ENCODE measurements at regions not wholly inside any gene's neighbourhood (a gene's known extent, or its start where the extent isn't known, plus 50 kb on each side); places are given as distances from the start of the nearest gene placed in this dataset.

- Histone ChIP-seq H3K27ac (ENCODE audit: low read depth, low read length, severe bottlenecking) (no peak overlapping the region), H3K4me1 (ENCODE audit: control insufficient read depth, insufficient read depth, low read length, poor library complexity, severe bottlenecking) (peaks cover 3% of the 10 kb centered on the region)
- 66 to 85% methylated on average over 3 of the region's 3 CpGs for WGBS, 2 experiments (ENCODE audit: insufficient coverage in 2 of 2)
Observed at GRCh38 chr3:76061654-76062053, 276.3 kb upstream of the ZNF717 start.

GRCh38 chr3:76063019-76063418, 277.7 kb upstream of the ZNF717 start:
- Histone ChIP-seq H3K27ac (ENCODE audit: low read depth, low read length, severe bottlenecking) (no peak overlapping the region), H3K9me3 (ENCODE audit: control insufficient read depth, low read length) (no peaks in the 10 kb centered on the region), H3K4me1 (ENCODE audit: control insufficient read depth, insufficient read depth, low read length, poor library complexity, severe bottlenecking) (peaks cover 3% of the 10 kb centered on the region), H3K36me3 (ENCODE audit: control insufficient read depth, insufficient read depth, low read length) (no peaks in the 10 kb centered on the region), H3K4me3 (ENCODE audit: extremely low read depth, insufficient read depth, low read length, poor library complexity, severe bottlenecking) (no peak overlapping the region)
- WGBS, 2 experiments (ENCODE audit: insufficient coverage in 2 of 2) = 33 to 43% methylated on average over 1 of the region's 3 CpGs

More at GRCh38 chr3:76061654-76062053, 276.3 kb upstream of the ZNF717 start:
- Histone ChIP-seq H3K36me3 (ENCODE audit: control insufficient read depth, insufficient read depth, low read length) (no peaks in the 10 kb centered on the region), H3K4me3 (ENCODE audit: extremely low read depth, insufficient read depth, low read length, poor library complexity, severe bottlenecking) (no peak overlapping the region), H3K9me3 (ENCODE audit: control insufficient read depth, low read length) (no peaks in the 10 kb centered on the region)

- Histone ChIP-seq H3K36me3 (ENCODE audit: control insufficient read depth, insufficient read depth, low read length) (no peaks in the 10 kb centered on the region), H3K27ac (ENCODE audit: low read depth, low read length, severe bottlenecking) (no peak overlapping the region), H3K4me3 (ENCODE audit: extremely low read depth, insufficient read depth, low read length, poor library complexity, severe bottlenecking) (no peak overlapping the region), H3K4me1 (ENCODE audit: control insufficient read depth, insufficient read depth, low read length, poor library complexity, severe bottlenecking) (peaks cover 3% of the 10 kb centered on the region), H3K9me3 (ENCODE audit: control insufficient read depth, low read length) (no peaks in the 10 kb centered on the region)
- WGBS, 2 experiments (ENCODE audit: insufficient coverage in 2 of 2) = 93 to 94% methylated on average over 5 of the region's 5 CpGs
Observed at GRCh38 chr3:76063811-76064210, 278.5 kb upstream of the ZNF717 start.

- no peaks in the 10 kb centered on the region for H3K36me3 ChIP-seq (ENCODE audit: control insufficient read depth, insufficient read depth, low read length)
- no peak overlapping the region for H3K4me3 ChIP-seq (ENCODE audit: extremely low read depth, insufficient read depth, low read length, poor library complexity, severe bottlenecking)
- H3K27ac ChIP-seq (ENCODE audit: low read depth, low read length, severe bottlenecking) = no peak overlapping the region
- no peaks in the 10 kb centered on the region for H3K9me3 ChIP-seq (ENCODE audit: control insufficient read depth, low read length)
- H3K4me1 ChIP-seq (ENCODE audit: control insufficient read depth, insufficient read depth, low read length, poor library complexity, severe bottlenecking) = peaks cover 3% of the 10 kb centered on the region
Observed at GRCh38 chr3:76065964-76066363, 280.6 kb upstream of the ZNF717 start.

GRCh38 chr3:76078101-76078500, 292.8 kb upstream of the ZNF717 start:
- H3K36me3 ChIP-seq (ENCODE audit: control insufficient read depth, insufficient read depth, low read length) = no peaks in the 10 kb centered on the region
- H3K27ac ChIP-seq (ENCODE audit: low read depth, low read length, severe bottlenecking) = no peak overlapping the region
- no peaks in the 10 kb centered on the region for H3K9me3 ChIP-seq (ENCODE audit: control insufficient read depth, low read length)
- WGBS, 2 experiments (ENCODE audit: insufficient coverage in 2 of 2) = no CpG with 5 or more reads among the region's 2 CpGs
- no peaks in the 10 kb centered on the region for H3K4me1 ChIP-seq (ENCODE audit: control insufficient read depth, insufficient read depth, low read length, poor library complexity, severe bottlenecking)
- H3K4me3 ChIP-seq (ENCODE audit: extremely low read depth, insufficient read depth, low read length, poor library complexity, severe bottlenecking) = no peak overlapping the region

GRCh38 chr3:76083992-76084391, 298.6 kb upstream of the ZNF717 start:
- WGBS, 2 experiments (ENCODE audit: insufficient coverage in 2 of 2) = 80 to 83% methylated on average over 1 of the region's 3 CpGs

GRCh38 chr3:76096036-76096435, 310.7 kb upstream of the ZNF717 start:
- Histone ChIP-seq H3K4me1 (ENCODE audit: control insufficient read depth, insufficient read depth, low read length, poor library complexity, severe bottlenecking) (no peaks in the 10 kb centered on the region), H3K36me3 (ENCODE audit: control insufficient read depth, insufficient read depth, low read length) (no peaks in the 10 kb centered on the region), H3K4me3 (ENCODE audit: extremely low read depth, insufficient read depth, low read length, poor library complexity, severe bottlenecking) (no peak overlapping the region), H3K27ac (ENCODE audit: low read depth, low read length, severe bottlenecking) (no peak overlapping the region), H3K9me3 (ENCODE audit: control insufficient read depth, low read length) (no peaks in the 10 kb centered on the region)
- WGBS, 2 experiments (ENCODE audit: insufficient coverage in 2 of 2) = 100% methylated on average over 1 of the region's 3 CpGs

More at GRCh38 chr3:76083992-76084391, 298.6 kb upstream of the ZNF717 start:
- no peaks in the 10 kb centered on the region for H3K9me3 ChIP-seq (ENCODE audit: control insufficient read depth, low read length)
- H3K4me1 ChIP-seq (ENCODE audit: control insufficient read depth, insufficient read depth, low read length, poor library complexity, severe bottlenecking) = no peaks in the 10 kb centered on the region
- no peaks in the 10 kb centered on the region for H3K36me3 ChIP-seq (ENCODE audit: control insufficient read depth, insufficient read depth, low read length)
- H3K4me3 ChIP-seq (ENCODE audit: extremely low read depth, insufficient read depth, low read length, poor library complexity, severe bottlenecking) = no peak overlapping the region
- H3K27ac ChIP-seq (ENCODE audit: low read depth, low read length, severe bottlenecking) = no peak overlapping the region

- no peak overlapping the region for H3K4me3 ChIP-seq (ENCODE audit: extremely low read depth, insufficient read depth, low read length, poor library complexity, severe bottlenecking)
- no peaks in the 10 kb centered on the region for H3K36me3 ChIP-seq (ENCODE audit: control insufficient read depth, insufficient read depth, low read length)
- H3K9me3 ChIP-seq (ENCODE audit: control insufficient read depth, low read length) = no peaks in the 10 kb centered on the region
- no peaks in the 10 kb centered on the region for H3K4me1 ChIP-seq (ENCODE audit: control insufficient read depth, insufficient read depth, low read length, poor library complexity, severe bottlenecking)
- no peak overlapping the region for H3K27ac ChIP-seq (ENCODE audit: low read depth, low read length, severe bottlenecking)
- WGBS, 2 experiments (ENCODE audit: insufficient coverage in 2 of 2) = 89 to 92% methylated on average over 6 of the region's 7 CpGs
Observed at GRCh38 chr3:76096836-76097588, 311.7 kb upstream of the ZNF717 start.

GRCh38 chr3:76097589-76097969, 312.2 kb upstream of the ZNF717 start:
- Histone ChIP-seq H3K4me3 (ENCODE audit: extremely low read depth, insufficient read depth, low read length, poor library complexity, severe bottlenecking) (no peak overlapping the region), H3K27ac (ENCODE audit: low read depth, low read length, severe bottlenecking) (no peak overlapping the region), H3K36me3 (ENCODE audit: control insufficient read depth, insufficient read depth, low read length) (no peaks in the 10 kb centered on the region), H3K9me3 (ENCODE audit: control insufficient read depth, low read length) (no peaks in the 10 kb centered on the region), H3K4me1 (ENCODE audit: control insufficient read depth, insufficient read depth, low read length, poor library complexity, severe bottlenecking) (no peaks in the 10 kb centered on the region)
- WGBS, 2 experiments (ENCODE audit: insufficient coverage in 2 of 2) = 71 to 100% methylated on average over 1 of the region's 3 CpGs

- Histone ChIP-seq H3K4me1 (ENCODE audit: control insufficient read depth, insufficient read depth, low read length, poor library complexity, severe bottlenecking) (no peaks in the 10 kb centered on the region), H3K9me3 (ENCODE audit: control insufficient read depth, low read length) (no peaks in the 10 kb centered on the region), H3K27ac (ENCODE audit: low read depth, low read length, severe bottlenecking) (no peak overlapping the region), H3K36me3 (ENCODE audit: control insufficient read depth, insufficient read depth, low read length) (no peaks in the 10 kb centered on the region), H3K4me3 (ENCODE audit: extremely low read depth, insufficient read depth, low read length, poor library complexity, severe bottlenecking) (no peak overlapping the region)
- WGBS, 2 experiments (ENCODE audit: insufficient coverage in 2 of 2) = 97 to 100% methylated on average over 2 to 3 of the region's 4 CpGs
Observed at GRCh38 chr3:76099956-76100355, 314.6 kb upstream of the ZNF717 start.

GRCh38 chr3:76107935-76108570, 322.7 kb upstream of the ZNF717 start:
- H3K4me3 ChIP-seq (ENCODE audit: extremely low read depth, insufficient read depth, low read length, poor library complexity, severe bottlenecking) = no peak overlapping the region
- H3K27ac ChIP-seq (ENCODE audit: low read depth, low read length, severe bottlenecking) = no peak overlapping the region
- H3K4me1 ChIP-seq (ENCODE audit: control insufficient read depth, insufficient read depth, low read length, poor library complexity, severe bottlenecking) = no peaks in the 10 kb centered on the region
- no peaks in the 10 kb centered on the region for H3K36me3 ChIP-seq (ENCODE audit: control insufficient read depth, insufficient read depth, low read length)
- no CpG with 5 or more reads among the region's 5 CpGs for WGBS, 2 experiments (ENCODE audit: insufficient coverage in 2 of 2)
- H3K9me3 ChIP-seq (ENCODE audit: control insufficient read depth, low read length) = no peaks in the 10 kb centered on the region

Measured in mesodermal cell (in vitro differentiated cells).